DOHH2 (cell line): ENCODE measurements at regions not wholly inside any gene's neighbourhood (a gene's known extent, or its start where the extent isn't known, plus 50 kb on each side); places are given as distances from the start of the nearest gene placed in this dataset.

Experiments used
- H3F3A ChIP-seq: fragments of 200-600 bp; sonication (generic), shearing (Covaris generic); 2 replicates; pipeline ENCODE4 v1.6.0; 2016; ENCODE audit warnings: antibody characterized with exemption, mild to moderate bottlenecking; ENCODE audit not compliant: control insufficient read depth, insufficient read depth
- H3K27ac ChIP-seq: fragments of 200-600 bp; sonication (generic); 2 replicates; pipeline ENCODE4 v1.5.1; 2014; ENCODE audit warnings: low read depth, mild to moderate bottlenecking, low read length, moderate library complexity
- H3K27me3 ChIP-seq: fragments of 200-600 bp; sonication (generic); 2 replicates; pipeline ENCODE4 v1.6.1; 2014; ENCODE audit warnings: mild to moderate bottlenecking, low read length, mixed read lengths; ENCODE audit not compliant: control insufficient read depth
- H3K36me3 ChIP-seq: fragments of 200-600 bp; sonication (generic); 2 replicates; pipeline ENCODE4 v1.6.1; 2014; ENCODE audit warnings: mild to moderate bottlenecking, low read length, moderate library complexity, mixed read lengths; ENCODE audit not compliant: control insufficient read depth
- H3K4me1 ChIP-seq: fragments of 200-600 bp; sonication (generic); 2 replicates; pipeline ENCODE4 v1.6.1; 2014; ENCODE audit warnings: mild to moderate bottlenecking, low read length, mixed read lengths; ENCODE audit not compliant: control insufficient read depth
- H3K4me2 ChIP-seq: fragments of 200-600 bp; sonication (generic); 2 replicates; pipeline ENCODE4 v1.6.0; 2014; ENCODE audit warnings: mild to moderate bottlenecking, low read length, moderate library complexity
- H3K4me3 ChIP-seq: fragments of 200-600 bp; sonication (generic); 2 replicates; pipeline ENCODE4 v1.5.1; 2014; ENCODE audit warnings: mild to moderate bottlenecking, low read length, mixed read lengths
- H3K79me2 ChIP-seq: fragments of 200-600 bp; sonication (generic); 2 replicates; pipeline ENCODE4 v1.6.1; 2014; ENCODE audit warnings: mild to moderate bottlenecking, low read length, mixed read lengths; ENCODE audit not compliant: control insufficient read depth
- H3K9me2 ChIP-seq: fragments of 200-600 bp; sonication (generic); replicated peaks from 2 replicates; pipeline ENCODE4 v1.6.1; 2014; ENCODE audit warnings: mild to moderate bottlenecking, low read length, mixed read lengths; ENCODE audit not compliant: control insufficient read depth
- H3K9me3 ChIP-seq: fragments of 200-600 bp; sonication (generic); 2 replicates; pipeline ENCODE4 v1.6.1; 2014; ENCODE audit warnings: antibody characterized with exemption, low read length, mixed read lengths; ENCODE audit not compliant: control insufficient read depth, insufficient read depth
- H4K20me1 ChIP-seq: fragments of 200-600 bp; sonication (generic); 2 replicates; pipeline ENCODE4 v1.6.0; 2014; ENCODE audit warnings: low read depth, mild to moderate bottlenecking, antibody characterized with exemption, low read length, moderate library complexity; ENCODE audit not compliant: control insufficient read depth, insufficient read depth
- CTCF ChIP-seq: fragments of 200-600 bp; sonication (generic); IDR thresholded peaks from one replicate; pipeline ENCODE4 v1.5.1; 2014; ENCODE audit warnings: antibody characterized with exemption, mild to moderate bottlenecking, low read depth, low read length; ENCODE audit not compliant: poor library complexity, severe bottlenecking
- EZH2phosphoT487 ChIP-seq: fragments of 200-600 bp; sonication (generic); IDR thresholded peaks from 2 replicates; pipeline ENCODE4 v1.6.1; 2017; ENCODE audit warnings: borderline replicate concordance, mild to moderate bottlenecking, antibody characterized with exemption, low read length, moderate library complexity, mixed read lengths

GRCh38 chr6:165983112-165984072 is 184.3 kb downstream of the TBXT start:
- H3K36me3 ChIP-seq, result no peaks in the 10 kb centered on the region
- H3K27me3 ChIP-seq, result no peaks in the 10 kb centered on the region
- H3K9me2 ChIP-seq, result no peaks in the 10 kb centered on the region; the same call in 1 of the 2 replicates
- no peaks in the 10 kb centered on the region for H3K79me2 ChIP-seq
- H3K9me3 ChIP-seq, result no peaks in the 10 kb centered on the region
- H4K20me1 ChIP-seq, result no peaks in the 10 kb centered on the region
- no peaks in the 10 kb centered on the region for H3F3A ChIP-seq
- H3K27ac ChIP-seq, result no peak overlapping the region
- H3K4me2 ChIP-seq, result no peak overlapping the region
- no peaks in the 10 kb centered on the region for H3K4me1 ChIP-seq
- TF ChIP-seq CTCF, result no peak
- no peak overlapping the region for H3K4me3 ChIP-seq

- no peak for TF ChIP-seq CTCF
- TF ChIP-seq EZH2phosphoT487, result no peak
- Histone ChIP-seq H3K27ac (no peak overlapping the region), H3K9me3 (no peaks in the 10 kb centered on the region), H3F3A (no peaks in the 10 kb centered on the region), H3K4me2 (no peak overlapping the region), H3K36me3 (no peaks in the 10 kb centered on the region), H3K4me1 (no peaks in the 10 kb centered on the region), H3K79me2 (no peaks in the 10 kb centered on the region), H3K27me3 (no peaks in the 10 kb centered on the region), H3K4me3 (no peak overlapping the region), H4K20me1 (no peaks in the 10 kb centered on the region), H3K9me2 (no peaks in the 10 kb centered on the region)
These were observed 189.2 kb downstream of the TBXT start for GRCh38 chr6:165978476-165978875.

GRCh38 chr6:165976684-165977083 is 191.0 kb downstream of the TBXT start:
- H3K27me3 ChIP-seq, result no peaks in the 10 kb centered on the region
- H3F3A ChIP-seq, result no peaks in the 10 kb centered on the region
- TF ChIP-seq CTCF, result no peak
- TF ChIP-seq EZH2phosphoT487, result no peak
- no peak overlapping the region for H3K27ac ChIP-seq
- H3K9me3 ChIP-seq, result no peaks in the 10 kb centered on the region
- H3K9me2 ChIP-seq, result no peaks in the 10 kb centered on the region
- H3K79me2 ChIP-seq, result no peaks in the 10 kb centered on the region
- no peaks in the 10 kb centered on the region for H4K20me1 ChIP-seq
- no peak overlapping the region for H3K4me3 ChIP-seq
- H3K4me1 ChIP-seq, result no peaks in the 10 kb centered on the region
- no peak overlapping the region for H3K4me2 ChIP-seq
- no peaks in the 10 kb centered on the region for H3K36me3 ChIP-seq
